GM18858 (cell line): ENCODE measurements at regions not wholly inside any gene's neighbourhood (a gene's known extent, or its start where the extent isn't known, plus 50 kb on each side); places are given as distances from the start of the nearest gene placed in this dataset.

Experiments
- ATAC-seq: cut with Tn5 transposase; IDR thresholded peaks from one replicate; pipeline ENCODE4 v1.9.1; 2021; ENCODE audit not compliant: unreplicated experiment

DNA sequence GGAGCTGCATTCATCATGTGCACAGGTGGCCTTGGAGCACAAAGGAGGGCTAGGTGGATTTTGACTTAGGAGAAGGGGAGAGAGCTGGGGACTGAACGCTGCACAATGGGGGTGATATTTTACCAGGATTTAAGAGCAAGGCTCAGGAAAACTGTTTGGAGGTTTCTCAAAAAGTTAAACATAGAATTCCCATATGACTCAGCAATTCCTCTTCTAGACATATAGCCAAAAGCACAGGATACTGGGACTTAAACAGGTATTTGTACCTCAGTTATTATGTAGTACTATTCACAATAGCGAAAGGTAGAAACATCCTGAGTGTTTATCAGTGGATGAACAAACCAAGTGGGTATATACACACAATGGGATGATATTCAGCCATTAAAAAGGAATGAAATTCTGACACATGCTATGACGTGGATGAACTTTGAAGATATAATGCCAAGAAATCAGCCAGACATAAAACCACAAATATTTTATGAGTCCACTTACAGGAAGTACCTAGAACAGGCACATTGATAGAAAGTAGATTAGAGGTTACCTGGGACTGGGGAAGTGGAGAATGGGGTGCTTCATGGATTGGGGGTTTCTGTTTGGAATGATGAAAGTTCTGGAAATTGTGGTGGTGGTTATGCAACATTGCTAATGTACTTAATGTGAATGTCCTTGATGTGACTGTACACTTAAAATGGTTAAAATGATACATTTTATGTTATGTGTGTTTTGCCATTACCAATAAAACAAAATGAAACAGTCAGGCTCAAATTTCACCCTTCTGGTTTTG, 216.9 kb downstream of the HAUS1 start:
- ATAC-seq, result no peak

DNA sequence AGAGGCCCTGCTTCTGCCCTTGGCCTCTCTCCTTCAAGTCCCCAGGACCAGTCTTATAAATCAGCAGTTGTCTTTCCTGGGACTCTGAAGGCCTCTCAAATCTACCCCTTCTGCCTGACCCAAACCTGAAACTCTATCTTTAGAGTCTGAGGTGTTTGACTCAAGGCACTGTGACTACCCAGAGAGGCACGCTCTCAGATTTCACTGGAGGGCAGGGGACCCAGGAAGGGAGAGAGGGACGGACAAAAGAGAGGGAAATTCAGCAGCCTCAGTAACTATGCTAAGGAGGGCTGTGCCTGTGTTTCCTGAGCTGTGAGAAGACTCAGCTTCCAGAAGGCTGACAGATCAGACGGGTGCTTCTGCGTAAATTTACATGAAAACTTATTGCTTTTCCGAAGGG, 217.8 kb downstream of the HAUS1 start:
- no peak for ATAC-seq

GRCh38 chr18:46322411-46322891, 218.3 kb downstream of the HAUS1 start:
- ATAC-seq, result no peak

GRCh38 chr18:46322941-46323340, 218.8 kb downstream of the HAUS1 start:
- no peak for ATAC-seq

GRCh38 chr18:46324087-46324955, 220.1 kb downstream of the HAUS1 start:
- no peak for ATAC-seq

DNA sequence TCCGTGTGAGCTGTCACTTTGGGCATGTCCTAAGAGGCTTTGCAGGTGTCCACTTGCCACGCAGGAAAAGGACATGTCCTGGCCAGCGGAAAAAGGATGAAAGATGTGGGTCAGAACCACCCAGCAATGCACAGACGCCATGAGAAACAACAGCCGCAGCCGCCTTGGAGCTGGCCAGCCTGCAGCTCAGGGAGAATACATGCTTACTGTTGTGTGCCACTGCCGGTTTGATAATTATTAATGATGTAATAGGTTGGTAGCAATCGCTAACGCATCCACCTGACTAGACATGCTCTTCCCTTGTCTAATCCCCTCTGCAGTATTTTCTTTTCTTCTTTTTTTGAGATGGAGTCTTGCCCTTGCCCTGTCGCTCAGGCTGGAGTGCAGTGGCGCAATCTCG, 221.7 kb downstream of the HAUS1 start:
- no peak for ATAC-seq

DNA sequence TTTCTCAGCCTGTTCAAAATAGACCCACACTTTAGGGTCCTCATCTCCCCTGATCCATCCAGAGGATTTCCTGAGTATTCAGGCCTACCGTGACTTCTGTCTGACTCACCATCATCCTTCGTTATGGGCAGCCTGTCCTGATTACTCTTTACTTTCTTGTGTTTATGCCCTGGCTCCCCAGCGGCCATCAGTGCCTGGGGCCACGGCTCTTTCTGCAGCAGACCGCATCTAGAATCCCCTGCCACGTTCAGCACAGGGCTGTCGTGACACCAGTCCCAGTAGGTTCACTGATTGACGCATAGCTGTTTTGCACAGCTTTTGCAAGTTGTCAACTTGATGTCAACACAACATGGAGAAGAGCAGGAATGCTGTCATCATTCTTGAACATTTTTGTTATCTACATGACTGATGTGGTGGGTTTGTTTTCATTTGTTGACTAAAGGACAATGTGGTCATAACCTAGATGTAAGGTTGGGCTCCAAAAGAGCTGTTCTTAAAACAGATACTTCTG, 225.6 kb downstream of the HAUS1 start:
- ATAC-seq, result no peak

DNA sequence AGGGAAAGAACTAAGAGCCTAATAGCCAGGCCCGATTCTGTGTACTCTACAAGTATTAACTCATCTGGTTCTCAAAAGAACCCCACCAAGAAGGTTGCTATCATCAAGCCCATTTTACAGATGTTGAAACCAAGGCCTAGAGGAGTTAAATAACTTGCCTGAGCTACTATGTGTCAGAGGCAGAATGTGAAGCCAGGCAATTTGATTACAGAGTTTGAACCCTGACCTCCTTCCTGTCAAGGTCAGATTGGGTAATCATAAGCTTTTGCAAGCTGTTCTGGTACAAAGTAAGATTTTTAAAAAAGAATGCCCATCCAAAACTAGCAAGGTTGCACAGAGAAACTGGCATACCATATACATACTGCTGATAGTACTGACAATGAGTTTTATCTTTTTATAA, 227.1 kb downstream of the HAUS1 start:
- no peak for ATAC-seq

DNA sequence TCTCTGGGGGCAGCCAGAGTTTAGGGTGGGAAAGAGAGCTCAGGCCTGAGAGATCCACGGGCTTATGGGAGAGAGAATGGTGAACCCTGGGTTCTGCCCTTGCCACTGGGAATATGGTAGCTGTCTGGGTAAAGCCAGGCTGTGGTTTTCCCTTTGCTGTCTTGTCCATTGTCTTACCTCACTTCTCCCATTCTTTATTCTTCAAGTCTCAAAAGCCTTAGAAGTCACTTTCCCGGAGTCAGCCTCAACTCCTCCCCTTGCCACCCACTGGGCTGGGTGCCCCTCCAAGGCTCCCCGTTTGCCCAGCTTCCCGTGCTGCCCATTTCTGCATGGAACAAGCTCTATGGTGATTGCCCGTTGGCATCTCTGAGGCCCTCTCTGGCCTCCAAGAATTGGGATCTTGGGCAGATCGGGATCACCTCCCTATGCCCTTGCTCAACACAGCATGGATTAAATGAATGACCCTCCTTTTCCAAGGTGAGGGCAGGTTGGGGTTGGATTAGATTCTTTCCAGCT, 228.2 kb downstream of the HAUS1 start:
- no peak for ATAC-seq

DNA sequence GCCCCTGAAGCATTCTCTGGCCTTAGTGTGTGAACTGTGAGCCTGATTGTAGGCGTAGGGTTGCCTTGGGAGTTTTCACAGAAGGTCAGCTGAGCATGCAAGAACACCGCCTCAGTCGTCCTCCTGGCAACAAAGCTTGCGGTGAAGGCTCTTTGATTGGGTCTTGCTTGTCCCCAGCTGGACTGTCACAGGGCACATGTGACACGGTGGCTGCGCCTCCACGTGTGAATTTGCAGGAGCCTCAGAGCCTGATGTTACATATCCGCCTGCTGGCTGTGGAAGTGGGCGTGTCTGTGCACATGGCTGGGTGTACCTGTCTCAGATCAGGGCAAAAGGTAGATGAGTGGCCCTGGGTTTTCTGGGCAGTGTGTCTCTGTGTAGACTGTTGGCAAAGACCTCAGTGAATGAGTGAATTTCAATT, 228.7 kb downstream of the HAUS1 start:
- no peak for ATAC-seq

GRCh38 chr18:46333431-46334135, 229.4 kb downstream of the HAUS1 start:
- no peak for ATAC-seq

- ATAC-seq, result no peak
These were observed 230.7 kb downstream of the HAUS1 start for GRCh38 chr18:46334868-46335281.

DNA sequence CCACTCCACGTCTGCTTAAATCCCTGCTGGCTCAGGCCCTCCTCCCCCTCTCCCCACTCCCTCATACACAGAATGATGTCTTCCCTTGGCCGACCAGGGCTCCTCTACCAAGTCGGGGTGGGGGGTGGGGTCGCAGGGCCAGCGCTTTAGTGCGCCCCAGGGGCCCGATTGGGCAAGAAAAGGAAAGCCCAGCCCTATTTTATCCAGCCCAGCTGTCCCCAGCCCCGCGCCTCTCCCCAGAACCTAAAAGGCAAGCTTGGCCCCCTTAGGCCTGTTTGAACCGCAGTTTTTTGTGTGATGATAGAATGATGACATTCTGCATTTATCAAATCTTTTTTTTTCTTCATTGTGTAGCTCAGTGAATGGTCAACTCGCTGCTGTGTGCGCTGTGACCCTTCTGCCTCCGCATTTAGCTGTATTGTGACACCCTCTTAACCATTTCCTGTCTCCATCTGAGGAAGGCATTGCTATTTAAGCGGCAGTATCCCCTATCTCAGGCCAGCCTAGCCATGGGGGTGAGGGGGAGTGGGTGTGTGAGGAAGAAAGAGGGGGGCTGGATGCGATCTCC, 231.4 kb downstream of the HAUS1 start:
- no peak for ATAC-seq

DNA sequence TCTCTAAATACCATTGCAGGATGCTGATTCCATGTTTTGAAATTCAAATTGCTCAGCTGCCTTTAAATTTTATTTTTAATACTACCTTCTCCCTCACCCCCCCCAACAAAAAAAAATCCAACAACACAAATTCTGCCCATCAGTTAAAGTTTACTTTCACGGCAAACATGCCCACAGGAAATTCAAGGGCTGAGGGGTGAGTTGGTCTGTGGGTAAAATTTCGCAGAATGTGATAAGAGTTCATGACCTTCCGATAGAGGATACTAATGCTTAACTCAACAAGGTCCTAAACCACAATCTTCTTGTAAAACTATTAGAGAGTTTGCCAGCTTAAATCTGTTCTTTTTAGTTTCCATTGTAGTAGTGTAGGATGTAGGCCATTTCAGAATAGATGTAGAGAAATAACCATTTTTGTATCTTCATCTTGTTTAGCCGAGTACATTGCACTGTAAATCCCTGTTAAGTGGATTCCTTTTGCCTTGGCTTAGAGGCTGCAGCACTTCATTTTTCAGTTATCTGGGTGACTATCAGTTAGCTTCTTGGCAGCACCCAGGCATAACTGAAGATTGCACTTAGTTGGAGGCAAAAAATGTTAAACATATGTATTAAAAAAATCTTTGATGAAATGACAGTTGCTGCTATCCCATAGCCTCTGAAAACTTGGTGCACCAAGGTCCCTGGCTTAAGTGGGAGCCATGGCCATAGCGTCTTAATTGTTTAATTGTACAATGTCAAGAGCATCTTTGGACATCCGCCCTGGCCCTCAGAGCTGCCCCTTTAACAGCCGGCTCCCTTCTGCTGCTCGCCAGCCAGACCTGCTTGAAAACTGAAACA, 232.3 kb downstream of the HAUS1 start:
- no peak for ATAC-seq

DNA sequence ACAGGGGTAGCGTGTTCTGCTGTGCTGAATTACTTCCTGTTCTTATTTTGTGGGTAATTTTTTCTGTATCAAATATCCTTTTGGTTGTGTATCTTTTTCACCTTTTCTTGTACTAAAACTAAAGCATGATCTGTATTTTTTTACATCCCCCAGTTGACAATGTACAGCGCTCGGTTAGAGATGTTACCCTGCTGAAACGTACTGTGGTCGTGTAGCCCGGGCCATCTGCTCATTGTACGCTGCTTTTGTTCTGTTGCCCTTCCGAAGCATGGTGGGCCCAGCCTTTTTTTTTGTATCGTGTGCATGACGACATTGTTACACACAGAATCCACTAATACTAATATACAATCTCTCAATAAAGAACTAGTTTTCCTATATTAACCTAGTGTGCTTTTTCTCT, 233.1 kb downstream of the HAUS1 start:
- ATAC-seq, result no peak

DNA sequence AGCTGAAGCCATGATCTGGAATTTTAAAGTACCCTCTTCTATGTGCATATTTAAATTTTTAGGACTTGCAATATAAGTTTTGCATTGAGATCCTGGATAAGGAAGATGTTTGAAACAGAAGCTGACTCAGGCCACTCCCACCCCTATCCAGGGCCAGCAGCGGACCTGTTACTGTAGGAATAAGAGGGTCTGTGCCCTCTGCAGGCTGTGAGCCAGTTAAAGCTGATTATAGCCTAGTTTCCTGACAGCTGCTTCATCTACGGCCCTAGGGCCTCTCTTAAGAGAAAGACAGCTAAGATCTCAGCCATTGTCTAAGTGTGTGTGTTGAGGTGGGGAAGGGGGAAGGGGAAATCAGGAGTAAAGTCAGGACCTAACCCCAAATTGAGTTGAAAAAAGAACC, 234.0 kb downstream of the HAUS1 start:
- no peak for ATAC-seq

DNA sequence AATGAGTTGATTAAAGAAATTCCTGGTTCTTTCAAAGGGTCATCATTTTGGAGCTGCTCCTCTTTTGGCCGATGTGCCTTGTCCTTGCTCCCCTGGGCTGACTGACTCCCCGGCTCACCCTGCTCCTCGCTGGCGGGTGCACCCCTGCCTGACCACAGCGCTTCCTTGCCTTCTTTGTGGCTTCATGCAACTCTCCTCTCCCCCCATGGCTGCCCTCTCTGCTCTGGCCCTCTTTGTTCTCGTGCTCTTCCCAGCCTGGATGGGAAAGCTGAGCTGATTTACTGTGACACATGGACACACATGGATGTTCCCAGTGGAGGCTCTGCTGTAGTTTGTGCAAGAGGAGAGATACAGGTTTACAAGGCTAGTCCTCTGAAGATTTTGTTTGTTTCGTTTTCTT, 234.6 kb downstream of the HAUS1 start:
- ATAC-seq, result no peak

DNA sequence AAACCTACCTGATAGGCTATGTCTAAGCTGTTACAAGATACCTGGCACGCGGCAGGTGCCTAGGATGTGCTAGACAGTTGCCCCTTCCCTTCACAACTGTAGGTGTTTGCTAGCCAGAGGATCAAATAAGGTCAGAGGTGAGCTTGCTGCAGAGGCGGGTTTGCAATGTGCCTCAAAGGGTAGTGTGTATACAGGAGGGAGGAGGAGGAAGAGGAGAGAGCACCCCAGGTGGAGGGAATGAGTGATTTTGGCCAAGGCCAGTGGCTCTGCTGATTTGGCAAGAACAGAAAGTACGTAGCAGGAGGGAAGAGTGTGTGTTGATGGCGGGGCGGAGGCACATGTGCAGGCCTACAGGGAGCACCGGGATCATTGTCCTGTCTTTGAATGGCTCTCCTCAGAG, 236.5 kb downstream of the HAUS1 start:
- no peak for ATAC-seq

GRCh38 chr18:46341986-46342525, 237.9 kb downstream of the HAUS1 start:
- ATAC-seq, result no peak

GRCh38 chr18:46343456-46343855, 239.3 kb downstream of the HAUS1 start:
- ATAC-seq, result no peak
